GM12891 (cell line): ENCODE measurements at regions not wholly inside any gene's neighbourhood (a gene's known extent, or its start where the extent isn't known, plus 50 kb on each side); places are given as distances from the start of the nearest gene placed in this dataset.

Source experiments
- POLR2A ChIP-seq: IDR thresholded peaks from 2 replicates; pipeline ENCODE4 v1.6.1; 2011; ENCODE audit warnings: low read depth, low read length, control low read depth
- POLR2AphosphoS5 ChIP-seq: IDR thresholded peaks from 2 replicates; pipeline ENCODE4 v1.6.1; 2011; ENCODE audit warnings: low read depth, low read length, control low read depth
- POU2F2 ChIP-seq: IDR thresholded peaks from 2 replicates; pipeline ENCODE4 v1.6.1; 2011; ENCODE audit warnings: low read depth, mild to moderate bottlenecking, control low read depth, low read length, moderate library complexity
- SPI1 ChIP-seq: IDR thresholded peaks from 2 replicates; pipeline ENCODE4 v1.6.1; 2011; ENCODE audit warnings: low read depth, low read length, control low read depth

- TF ChIP-seq POU2F2 (no peak), POLR2AphosphoS5 (no peak), POLR2A (no peak), SPI1 (peak; percentile 57)
These were observed 345.3 kb upstream of the POU1F1 start for GRCh38 chr3:87621667-87622066.
